Sigmoid colon (tissue), 4 donors: ENCODE measurements at regions not wholly inside any gene's neighbourhood (a gene's known extent, or its start where the extent isn't known, plus 50 kb on each side); places are given as distances from the start of the nearest gene placed in this dataset.

Source experiments
- EP300 ChIP-seq, 4 donors: sonication (generic); formaldehyde crosslinking; IDR thresholded peaks; one replicate each; pipeline ENCODE4 v1.6.1; 2017; ENCODE audit warnings: antibody characterized with exemption in 4 of 4
- TF ChIP-seq, protein P1 (sequence below), 4 experiments: fragments of 450-650 bp in 3 of 4; fragments of 200-600 bp in 1 of 4; IDR thresholded peaks; one replicate each; pipeline ENCODE4 v1.5.1; 2016 to 2019; ENCODE audit warnings: antibody characterized with exemption in 4 of 4, mild to moderate bottlenecking in 3 of 4, moderate library complexity in 2 of 4

DNA sequence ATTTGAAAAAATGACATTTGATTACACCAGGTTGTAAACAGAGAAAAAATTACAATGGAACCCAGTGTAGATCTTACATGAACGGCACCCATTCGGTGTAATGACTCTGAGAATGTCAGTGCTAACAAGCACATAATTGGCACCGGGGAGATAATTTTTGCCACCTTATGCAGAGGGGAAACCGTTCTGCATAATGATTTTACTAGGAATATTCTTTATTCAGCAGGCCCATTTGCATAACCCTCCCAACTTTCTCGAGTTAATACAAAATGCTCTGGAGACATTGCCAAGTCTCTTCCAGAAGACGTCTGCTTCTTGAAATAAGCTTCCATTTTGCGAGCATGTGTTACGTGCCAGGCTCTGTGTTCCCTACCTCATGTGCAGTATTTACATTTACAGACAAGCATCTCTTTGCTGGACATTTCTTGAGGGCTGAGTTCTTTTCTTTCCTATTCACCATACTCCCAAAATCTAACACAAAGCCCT lies 275.8 kb downstream of the MIAT start:
- TF ChIP-seq, protein P1, sequence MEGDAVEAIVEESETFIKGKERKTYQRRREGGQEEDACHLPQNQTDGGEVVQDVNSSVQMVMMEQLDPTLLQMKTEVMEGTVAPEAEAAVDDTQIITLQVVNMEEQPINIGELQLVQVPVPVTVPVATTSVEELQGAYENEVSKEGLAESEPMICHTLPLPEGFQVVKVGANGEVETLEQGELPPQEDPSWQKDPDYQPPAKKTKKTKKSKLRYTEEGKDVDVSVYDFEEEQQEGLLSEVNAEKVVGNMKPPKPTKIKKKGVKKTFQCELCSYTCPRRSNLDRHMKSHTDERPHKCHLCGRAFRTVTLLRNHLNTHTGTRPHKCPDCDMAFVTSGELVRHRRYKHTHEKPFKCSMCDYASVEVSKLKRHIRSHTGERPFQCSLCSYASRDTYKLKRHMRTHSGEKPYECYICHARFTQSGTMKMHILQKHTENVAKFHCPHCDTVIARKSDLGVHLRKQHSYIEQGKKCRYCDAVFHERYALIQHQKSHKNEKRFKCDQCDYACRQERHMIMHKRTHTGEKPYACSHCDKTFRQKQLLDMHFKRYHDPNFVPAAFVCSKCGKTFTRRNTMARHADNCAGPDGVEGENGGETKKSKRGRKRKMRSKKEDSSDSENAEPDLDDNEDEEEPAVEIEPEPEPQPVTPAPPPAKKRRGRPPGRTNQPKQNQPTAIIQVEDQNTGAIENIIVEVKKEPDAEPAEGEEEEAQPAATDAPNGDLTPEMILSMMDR (IDR thresholded peaks at IDR 0.05): no peak
- TF ChIP-seq EP300 (IDR thresholded peaks at IDR 0.05): no peak
